SW480 (cell line): ENCODE measurements at regions not wholly inside any gene's neighbourhood (a gene's known extent, or its start where the extent isn't known, plus 50 kb on each side); places are given as distances from the start of the nearest gene placed in this dataset.
"Not testable (repeated sequence)": the region's sequence is repeated elsewhere in the genome, so short reads cannot be mapped to it uniquely, and the experiment has no call there.

ENCODE experiments used
- DNase-seq: peaks from one replicate; pipeline ENCODE4 v3.0.0-alpha.2; 2016; ENCODE audit warnings: low spot score

DNA sequence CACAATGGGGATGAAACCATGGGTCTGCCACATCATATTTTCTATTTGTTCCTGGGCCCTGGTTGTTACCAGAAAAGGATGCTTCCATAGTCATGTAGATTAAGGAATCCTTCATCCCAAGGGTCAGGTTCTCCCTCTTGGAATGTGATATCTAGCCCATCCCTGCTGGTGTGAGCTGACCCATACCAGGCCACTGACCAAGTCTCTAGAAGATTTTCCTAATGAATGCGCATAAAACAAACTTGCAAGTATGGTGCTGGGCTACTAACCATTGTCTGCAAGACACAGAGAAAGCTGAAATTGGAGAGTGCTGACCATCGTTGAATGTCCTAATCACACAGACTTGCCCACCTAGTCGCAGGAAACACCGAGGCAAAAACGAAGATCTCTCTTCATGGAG is 972.6 kb downstream of the EFNA5 start:
- no peak for DNase-seq

DNA sequence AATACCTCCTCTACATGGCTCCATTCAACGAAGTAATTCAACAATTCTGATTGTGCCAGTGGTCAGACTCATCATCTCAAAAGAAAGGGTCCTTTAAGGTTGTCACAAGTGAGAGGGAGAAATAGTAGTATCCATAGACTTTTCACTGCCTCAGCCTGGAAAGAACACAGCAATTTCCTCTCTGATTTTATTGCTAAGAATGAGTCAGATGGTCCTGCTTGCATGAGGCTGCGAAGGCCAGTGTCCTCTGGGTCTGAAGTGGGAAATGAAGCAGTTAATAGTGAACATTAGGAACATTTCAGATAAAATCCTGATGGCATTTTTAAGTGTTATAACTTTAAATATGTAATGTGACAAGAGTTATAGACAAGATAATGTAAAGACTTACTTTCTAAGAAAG is 979.0 kb downstream of the EFNA5 start:
- DNase-seq = no peak

DNA sequence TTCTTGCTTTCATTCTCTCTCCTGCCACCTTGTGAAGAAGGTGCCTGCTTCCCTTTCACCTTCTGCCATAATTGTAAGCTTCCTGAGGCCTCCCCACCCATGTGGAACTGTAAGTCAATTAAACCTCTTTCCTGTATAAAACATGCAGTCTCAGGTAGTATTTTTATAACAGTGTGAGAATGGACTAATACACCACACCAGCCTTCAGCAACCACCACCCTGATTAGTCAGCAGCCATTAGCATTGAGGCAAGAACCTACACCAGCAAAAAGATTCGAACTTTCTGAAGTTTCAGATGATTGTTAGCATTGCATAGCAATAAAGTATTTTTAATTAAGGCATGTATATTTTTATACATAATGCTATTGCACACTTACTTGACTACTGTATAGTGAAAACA is 980.2 kb downstream of the EFNA5 start:
- DNase-seq = no peak

DNA sequence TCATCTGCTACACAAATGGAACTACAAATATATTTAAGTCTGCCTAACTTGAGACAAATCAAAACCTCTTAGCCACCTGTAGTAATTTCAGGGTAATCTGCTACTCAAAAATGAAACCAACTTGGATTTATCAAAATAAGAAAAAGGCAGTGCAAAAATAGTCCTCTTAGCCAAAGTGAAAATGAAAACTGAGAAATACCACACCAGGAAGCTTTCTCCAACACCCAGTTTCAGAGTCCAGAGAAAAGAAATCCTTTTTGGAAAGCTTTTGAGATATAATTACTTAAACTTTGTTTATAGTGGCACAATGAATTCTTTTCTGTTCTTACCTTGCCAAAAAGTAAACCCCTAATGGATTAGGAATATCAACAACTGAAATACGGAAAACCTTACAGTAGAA is 990.4 kb downstream of the EFNA5 start:
- DNase-seq = no peak

DNA sequence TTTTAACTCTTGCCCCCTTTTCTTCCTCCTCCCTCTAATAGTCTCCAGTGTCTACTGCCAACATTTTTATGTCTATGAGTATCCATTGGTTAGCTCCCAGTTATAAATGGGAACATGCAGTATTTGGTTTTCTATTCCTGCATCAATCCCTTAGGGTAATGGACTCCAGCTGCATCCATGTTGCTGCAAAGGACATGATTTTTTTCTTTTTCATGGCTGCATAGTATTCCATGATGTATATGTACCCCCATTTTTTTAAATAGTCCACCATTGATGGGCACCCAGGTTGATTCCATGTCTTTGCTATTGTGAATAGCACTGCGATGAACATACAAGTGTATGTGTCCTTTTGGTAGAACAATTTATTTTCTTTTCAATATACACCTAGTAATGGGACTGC is 993.7 kb downstream of the EFNA5 start:
- DNase-seq = no peak

DNA sequence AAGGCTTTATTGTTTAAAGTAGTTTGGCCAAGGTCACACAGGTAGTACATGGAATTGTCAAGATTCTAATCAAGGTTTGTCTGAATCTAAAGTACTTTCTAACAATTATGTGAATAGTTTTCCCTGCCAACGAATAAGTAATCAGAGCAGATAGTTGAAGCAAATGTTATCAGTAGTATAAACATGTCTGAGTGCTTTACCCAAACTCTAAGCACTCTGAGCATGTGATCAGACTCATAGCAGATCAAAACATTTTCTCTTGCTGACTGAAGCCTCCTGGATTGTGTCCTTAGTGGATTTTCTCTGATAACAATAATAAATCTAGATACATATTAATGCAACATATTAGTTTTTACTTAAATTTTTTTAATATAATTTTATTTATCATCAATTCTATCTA is 995.0 kb downstream of the EFNA5 start:
- no peak for DNase-seq

DNA sequence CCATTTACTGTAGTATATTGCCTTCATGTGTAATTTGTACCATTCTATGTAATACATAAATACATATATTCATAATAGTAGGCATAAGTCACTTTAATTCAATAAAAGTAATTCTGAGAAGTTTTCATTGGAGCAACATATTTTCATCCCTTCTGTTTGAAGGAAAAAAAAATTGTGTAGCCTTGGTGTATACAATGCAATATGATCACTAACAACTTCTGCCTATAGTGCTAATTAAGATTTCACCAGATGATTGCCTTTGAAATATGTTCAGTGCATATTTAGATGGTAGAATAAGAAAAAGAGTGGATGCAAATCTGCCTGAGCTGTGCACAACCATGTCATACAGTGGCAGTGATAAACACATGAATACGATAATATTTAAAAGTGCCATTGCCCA is 996.8 kb downstream of the EFNA5 start:
- DNase-seq = no peak

DNA sequence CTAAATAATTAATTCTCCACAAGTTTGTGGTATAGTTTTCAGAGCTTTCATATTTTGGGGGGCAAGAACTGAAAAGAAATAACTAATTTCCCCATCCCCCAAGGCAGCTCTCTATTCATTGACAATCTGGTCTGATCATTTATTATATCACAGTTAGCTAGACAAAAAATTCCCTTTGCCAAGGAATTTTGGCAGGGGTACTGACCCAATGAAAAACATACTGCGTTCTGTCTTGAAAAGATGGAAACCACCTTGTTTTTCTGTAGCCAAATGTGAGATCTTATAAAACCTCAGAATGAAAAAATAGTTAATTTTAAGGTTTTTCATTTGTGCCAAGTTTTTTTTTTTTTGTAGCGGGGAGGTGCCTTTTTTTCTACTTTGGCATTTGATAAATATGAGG is 1008.9 kb downstream of the EFNA5 start:
- no peak for DNase-seq

DNA sequence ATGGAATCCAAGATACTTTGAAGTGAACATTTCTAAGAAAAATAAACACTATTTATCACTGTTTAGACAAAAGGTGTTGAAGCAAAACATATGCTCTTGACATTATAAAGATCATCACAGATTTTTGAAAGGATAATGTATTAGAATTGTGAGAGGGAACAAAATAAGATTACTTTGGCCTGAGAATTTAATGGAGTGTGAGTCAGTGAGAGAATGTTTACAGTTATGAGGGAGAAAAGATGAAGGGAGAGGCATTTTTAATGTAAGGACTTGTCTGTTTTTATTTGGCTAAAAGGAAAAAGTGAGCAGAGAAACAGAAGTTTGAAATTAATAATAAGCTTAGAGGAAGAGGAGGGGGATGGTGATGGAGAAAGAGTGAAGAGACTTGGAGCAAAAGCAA is 1010.1 kb downstream of the EFNA5 start:
- no peak for DNase-seq

DNA sequence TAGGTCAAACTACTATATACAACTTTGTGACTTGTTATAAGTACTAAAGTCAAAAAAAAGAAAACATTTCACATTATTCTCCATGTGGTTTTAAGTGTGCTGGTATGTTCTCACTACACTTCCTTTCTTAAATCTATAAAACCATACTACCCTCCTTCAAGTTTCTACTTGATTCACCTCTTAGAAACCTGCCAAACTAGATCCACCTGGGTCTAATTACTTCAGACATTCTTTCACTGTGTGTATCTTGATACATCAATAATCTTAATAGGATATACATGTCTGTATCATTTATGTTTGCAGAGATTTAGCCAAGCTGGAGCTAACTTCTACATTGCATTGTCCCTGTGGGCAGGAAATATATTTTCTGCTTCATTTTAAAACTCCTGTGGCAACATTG is 1012.6 kb downstream of the EFNA5 start:
- DNase-seq = no peak

DNA sequence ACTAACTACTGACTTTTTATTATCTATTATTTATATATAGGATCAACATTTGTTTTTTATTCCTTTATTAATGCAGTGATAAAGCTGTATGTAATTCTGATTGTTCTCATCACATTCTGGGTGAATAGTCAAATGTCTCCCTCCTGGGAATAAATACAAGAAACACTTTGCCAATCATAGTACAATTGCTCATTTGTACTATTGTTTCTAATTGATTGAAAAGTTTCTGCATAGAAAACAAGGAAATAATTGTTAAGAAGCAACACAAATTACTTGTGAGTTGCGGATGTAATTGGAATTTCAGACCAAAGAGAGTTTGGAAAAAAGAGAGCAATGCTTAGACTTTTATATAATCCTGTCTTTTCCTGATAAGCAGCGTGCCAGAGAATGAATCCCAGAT is 1013.9 kb downstream of the EFNA5 start:
- DNase-seq = no peak

DNA sequence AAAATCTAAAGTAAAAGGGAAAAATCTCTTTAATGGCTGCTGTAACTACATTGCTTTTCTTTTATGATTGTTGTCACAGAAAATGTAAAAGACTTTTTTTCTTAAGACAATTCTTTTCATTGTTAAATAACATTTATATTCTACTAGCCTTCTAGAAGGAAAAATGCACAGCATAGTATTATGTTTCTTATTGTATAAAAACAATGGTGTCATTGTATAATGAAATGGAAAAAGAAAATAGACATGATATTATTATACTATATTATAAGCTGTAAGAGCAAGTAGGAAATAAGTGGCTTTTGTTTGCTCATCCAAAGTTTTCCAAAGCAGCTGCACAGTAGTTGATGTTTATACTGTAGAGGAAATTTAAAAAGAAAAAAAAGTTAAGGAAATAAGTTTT is 1021.7 kb downstream of the EFNA5 start:
- no peak for DNase-seq

DNA sequence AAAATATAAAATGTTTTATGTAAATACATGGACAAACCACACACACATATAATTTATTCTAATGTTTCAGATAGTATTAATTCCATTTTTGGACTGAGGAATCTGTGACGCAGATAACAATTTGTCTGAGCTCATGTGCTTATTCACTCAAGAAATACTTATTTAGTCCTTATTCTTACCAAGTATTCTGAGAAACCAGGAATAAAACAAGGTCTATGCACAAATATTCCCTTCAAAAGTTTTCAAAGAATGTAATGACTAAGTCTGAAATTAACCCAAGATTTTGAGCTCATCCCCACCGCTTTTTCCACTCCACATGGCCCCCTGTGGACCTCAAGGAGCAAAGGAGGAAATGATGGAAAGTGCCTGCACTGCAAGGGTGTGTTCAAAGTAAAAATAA is 1022.3 kb downstream of the EFNA5 start:
- no peak for DNase-seq

DNA sequence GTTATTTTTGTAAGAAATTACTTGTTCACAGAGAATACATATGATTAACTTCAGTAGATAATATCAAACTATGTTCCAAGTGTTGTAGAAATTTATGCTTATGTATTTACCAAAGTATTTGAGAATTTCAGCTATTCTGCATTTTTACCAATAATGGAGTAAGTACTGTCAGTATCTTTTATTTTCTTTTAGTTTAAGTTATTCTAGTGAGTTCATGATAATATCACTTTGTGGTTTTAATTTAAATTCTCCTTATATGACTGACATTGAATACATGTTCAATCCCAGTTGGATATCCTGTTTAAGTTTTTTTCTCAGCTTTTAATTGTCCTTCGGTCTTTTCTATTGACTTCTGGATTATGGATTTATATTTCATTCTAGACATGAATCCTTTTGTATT is 1024.6 kb downstream of the EFNA5 start:
- no peak for DNase-seq

DNA sequence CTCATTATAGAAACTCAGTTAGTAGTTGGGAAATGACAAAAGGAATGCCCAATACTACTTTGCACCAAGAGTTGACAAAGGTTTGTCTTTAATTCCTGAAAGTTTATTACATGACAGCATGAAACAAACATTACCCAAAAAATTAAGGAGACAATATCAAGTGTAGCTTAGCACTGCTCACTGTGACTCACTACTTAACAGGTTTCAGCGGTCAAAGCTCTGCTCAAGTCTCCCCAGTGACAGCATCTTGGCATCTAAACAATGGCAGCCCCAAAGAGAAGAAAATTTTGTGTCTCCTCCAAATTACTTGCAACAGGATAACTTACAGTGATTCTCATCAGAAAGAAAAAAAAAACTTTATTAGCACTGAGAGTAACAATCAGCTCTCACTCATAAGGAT is 1030.2 kb downstream of the EFNA5 start:
- no peak for DNase-seq

DNA sequence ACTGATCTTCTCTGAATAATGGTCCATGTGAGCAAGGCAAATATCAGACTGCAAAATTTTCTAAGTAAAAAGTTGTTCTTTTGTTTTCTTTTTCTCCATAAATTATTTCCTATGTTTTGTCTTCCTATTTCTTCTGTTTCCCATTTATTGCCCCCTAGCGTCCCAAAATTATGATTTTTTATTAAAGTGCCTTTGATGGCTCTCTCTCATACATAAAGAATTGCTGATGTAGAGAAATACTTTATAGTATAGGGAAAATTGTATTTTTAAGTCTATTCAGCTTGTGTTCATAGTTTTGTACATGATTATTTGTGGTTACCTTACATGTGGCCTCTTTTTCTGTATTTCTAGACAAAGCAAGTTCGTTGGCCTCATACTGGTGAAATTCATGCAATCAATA is 1031.2 kb downstream of the EFNA5 start:
- DNase-seq = no peak

DNA sequence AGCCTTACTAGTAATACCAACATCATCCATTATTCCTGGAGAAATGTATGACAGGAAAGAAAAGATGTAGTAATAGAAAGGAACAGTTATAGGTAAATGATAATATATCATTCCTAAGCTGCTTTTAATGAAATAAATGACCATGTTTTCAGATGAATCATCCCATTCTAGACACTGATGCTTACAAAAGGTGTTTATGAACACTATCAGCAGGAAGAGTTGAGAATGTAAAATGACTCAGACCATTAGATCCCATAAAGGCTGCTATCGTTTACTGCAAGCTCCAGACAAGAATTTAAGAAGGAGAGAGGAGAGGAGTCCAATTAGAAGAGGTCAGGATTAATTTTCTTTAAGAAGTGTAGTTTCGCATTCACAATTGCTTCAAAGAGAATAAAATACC is 1033.5 kb downstream of the EFNA5 start:
- DNase-seq = no peak

DNA sequence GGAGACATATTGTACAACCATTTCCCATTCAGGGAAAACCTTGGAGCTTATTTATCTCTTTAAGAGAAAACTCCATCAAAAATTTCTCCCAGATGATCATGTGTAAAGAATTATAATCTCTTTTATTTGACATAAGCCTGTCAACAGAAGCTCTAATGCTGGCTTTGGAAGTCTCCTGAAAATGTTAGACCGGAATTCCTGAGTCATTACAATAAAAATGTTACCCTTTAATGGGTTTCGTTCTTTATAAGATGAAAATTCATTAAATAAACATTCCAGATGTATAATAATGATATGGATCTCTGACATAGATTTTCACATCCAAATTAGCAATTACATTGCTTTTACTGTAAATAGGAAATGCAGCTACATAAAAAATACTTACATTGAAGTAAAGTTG is 1036.4 kb downstream of the EFNA5 start:
- no peak for DNase-seq

DNA sequence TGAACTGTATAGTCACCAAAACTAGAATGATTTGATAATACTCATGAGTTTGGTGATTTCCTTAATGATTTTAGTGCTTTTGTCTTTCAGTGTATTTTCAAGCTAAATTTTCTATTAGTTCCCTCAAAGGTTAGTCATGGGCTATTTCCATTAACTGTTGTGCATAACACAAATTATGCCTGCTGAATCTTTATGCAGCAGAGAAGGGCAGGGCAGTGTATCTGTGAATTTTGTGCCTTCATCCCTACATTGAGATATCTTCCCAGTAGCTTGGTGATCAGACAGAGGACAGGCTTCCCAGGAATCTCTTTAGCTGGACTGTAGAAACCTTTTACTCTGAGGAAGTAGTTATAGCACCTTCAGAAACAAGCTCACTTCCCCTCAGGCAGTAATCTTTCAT is 1036.9 kb downstream of the EFNA5 start:
- DNase-seq = no peak

DNA sequence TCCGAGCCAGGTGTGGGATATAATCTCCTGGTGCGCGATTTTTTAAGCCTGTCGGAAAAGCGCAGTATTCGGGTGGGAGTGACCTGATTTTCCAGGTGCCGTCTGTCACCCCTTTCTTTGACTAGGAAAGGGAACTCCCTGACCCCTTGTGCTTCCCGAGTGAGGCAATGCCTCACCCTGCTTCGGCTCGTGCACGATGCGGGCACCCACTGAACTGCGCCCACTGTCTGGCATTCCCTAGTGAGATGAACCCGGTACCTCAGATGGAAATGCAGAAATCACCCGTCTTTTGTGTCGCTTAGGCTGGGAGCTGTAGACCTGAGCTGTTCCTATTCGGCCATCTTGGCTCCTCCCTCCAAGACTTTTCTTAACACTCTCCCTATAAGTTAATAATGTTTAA is 1042.3 kb downstream of the EFNA5 start:
- DNase-seq = not testable (repeated sequence)

DNA sequence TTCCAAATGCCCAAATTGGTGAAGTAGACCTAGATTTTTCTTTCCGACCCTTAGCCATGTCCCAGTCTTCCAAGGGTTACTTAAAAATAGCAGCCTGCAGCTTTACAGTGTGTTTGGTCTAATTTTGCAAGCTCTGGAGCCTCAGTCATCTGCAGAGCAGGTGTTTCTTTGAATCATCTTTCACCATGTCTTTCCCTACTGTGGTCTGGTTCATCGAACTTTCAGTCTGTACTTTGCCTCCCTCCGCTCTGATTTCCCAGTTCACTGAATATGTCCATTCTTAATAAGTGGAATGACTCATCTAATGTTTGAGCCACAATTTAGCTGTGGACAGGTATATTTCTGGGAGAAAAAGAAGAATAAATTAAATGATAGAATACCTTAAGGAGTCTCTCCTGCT is 1060.7 kb downstream of the EFNA5 start:
- no peak for DNase-seq

DNA sequence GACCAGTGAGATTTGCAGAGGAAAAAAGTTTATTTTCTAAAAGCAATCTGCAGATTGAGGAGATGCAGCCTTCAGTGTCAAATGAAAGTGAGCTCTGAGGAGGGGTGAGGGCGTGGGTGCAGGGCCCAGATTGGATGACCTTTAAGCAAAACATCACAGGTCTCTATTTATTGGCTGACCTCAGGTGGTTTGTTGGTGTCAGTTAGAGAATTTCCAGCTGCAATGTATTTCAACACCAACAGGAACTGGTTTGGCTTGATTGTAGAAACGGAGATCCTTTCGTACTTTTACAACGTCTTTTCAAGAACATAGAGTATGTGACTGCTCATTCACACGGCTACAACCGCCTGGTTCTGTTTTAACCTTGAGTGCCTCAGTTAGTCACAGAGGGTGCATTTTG is 1069.1 kb downstream of the EFNA5 start:
- DNase-seq = no peak

DNA sequence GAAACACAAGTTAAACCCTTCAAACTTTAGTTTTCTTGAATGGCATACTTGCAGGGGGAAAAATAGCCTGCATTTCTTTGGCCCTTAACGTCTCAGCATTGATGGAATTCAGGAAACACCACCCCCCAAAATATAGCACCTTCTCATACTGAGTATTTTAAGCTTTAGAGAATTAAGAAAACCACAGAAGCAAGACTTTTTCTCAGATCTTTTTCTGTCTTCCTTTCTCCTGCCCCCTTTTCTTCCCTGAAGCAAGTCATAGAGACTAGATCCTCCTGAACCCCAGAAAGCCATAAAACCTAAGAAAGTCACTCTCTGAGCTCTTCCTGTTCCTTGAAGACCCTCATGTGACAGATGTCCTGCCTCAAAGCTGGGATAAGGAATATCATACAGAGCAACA is 1069.9 kb downstream of the EFNA5 start:
- DNase-seq = no peak

DNA sequence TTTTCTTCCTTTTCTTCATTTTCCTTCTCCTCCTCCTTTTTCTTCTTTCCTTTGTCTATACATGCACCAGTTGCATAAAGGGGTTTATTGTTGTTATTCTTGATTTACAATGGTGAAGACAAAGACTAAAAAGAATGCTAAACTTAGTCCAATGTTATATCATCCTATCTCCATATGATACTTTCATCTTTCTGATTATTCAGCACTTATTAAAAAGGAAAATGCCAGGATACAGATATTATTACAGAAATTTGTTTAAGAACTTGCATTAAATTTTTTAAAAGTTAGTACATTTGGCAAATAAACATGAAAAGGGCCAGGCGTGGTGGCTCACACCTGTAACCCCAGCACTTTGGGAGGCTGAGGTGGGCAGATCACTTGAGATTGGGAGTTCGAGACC is 1074.9 kb downstream of the EFNA5 start:
- DNase-seq = no peak

DNA sequence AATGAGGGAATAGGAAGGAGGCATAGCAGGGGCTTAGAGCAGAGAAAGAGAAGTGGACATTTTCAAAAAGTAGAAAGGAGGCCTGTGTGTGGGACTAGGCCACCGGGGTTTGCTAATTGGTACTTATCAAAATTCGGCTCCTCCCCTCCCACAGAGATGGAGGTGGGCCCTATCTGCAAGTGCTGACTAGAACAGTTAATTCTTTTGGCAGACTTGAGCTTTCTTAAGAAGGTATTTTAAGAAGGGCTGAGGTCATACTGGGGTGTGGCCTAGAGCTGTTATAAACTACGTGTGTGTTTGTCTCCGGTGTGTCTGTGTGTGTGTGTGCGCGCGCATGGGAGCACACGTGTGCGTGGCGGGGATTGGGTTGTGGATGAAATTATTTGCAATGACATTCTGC is 1086.5 kb downstream of the EFNA5 start:
- no peak for DNase-seq

DNA sequence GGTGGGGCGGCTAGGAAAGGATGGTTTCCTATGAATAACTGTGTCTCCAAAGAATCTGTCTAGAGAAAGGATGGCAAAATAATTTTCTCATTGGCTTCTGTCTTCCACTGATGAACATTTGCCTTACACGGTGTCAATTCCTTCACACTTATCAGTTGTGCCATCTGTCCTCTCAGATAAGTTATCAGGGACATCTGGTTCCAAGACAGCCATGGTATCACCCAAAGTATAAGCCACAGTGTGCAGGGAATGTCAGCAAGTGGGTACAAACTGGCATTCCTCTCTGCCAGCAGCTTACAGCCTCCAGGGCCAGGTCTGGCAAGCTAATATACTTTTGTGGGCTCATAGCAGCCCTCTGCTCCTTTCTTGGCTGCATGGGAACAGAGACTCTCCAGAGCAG is 1092.0 kb downstream of the EFNA5 start:
- no peak for DNase-seq
